Thoracic aorta (tissue), 2 donors: ENCODE measurements at regions not wholly inside any gene's neighbourhood (a gene's known extent, or its start where the extent isn't known, plus 50 kb on each side); places are given as distances from the start of the nearest gene placed in this dataset.

Source experiments
- ATAC-seq: fragments of 150-250 bp; one replicate; pipeline ENCODE4 v1.8.0; 2017; ENCODE audit warnings: low read depth; ENCODE audit not compliant: insufficient number of reproducible peaks, low FRiP score
- DNase-seq: peaks from one replicate; pipeline ENCODE4 v3.0.0-alpha.2; 2020; ENCODE audit warnings: low spot score
- H3K27ac ChIP-seq, 2 donors: fragments of 200-600 bp; sonication (generic); 1 replicate in 1 of 2; 2 replicates in 1 of 2; pipeline ENCODE4 v1.5.1; 2016; ENCODE audit warnings: mild to moderate bottlenecking in 2 of 2, moderate library complexity in 2 of 2
- H3K27me3 ChIP-seq: fragments of 200-600 bp; sonication (generic); replicated peaks from 2 replicates; pipeline ENCODE4 v1.6.0; 2016; ENCODE audit warnings: mild to moderate bottlenecking; ENCODE audit not compliant: insufficient read depth
- H3K36me3 ChIP-seq: fragments of 200-600 bp; sonication (generic); one replicate; pipeline ENCODE4 v1.5.1; 2016
- H3K4me1 ChIP-seq, 2 donors: fragments of 200-600 bp; sonication (generic); 1 replicate in 1 of 2; 2 replicates in 1 of 2; pipeline versions ENCODE4 v1.5.1 to v1.6.0; 2016; ENCODE audit warnings: low read depth in 2 of 2, mild to moderate bottlenecking in 1 of 2; ENCODE audit not compliant: control insufficient read depth in 1 of 2
- H3K4me3 ChIP-seq: fragments of 200-600 bp; sonication (generic); 2 replicates; pipeline ENCODE4 v1.5.1; 2016; ENCODE audit warnings: mild to moderate bottlenecking
- H3K9me3 ChIP-seq: fragments of 200-600 bp; sonication (generic); 2 replicates; pipeline ENCODE4 v1.5.1; 2016
- CTCF ChIP-seq: fragments of 200-600 bp; sonication (generic); IDR thresholded peaks from one replicate; pipeline ENCODE4 v1.5.1; 2019; ENCODE audit warnings: antibody characterized with exemption

GRCh38 chr18:64271975-64272659 is 123.2 kb upstream of the LINC00305 start:
- no peak for TF ChIP-seq CTCF
- H3K27me3 ChIP-seq, result no peaks in the 10 kb centered on the region
- no peak for DNase-seq
- no peaks in the 10 kb centered on the region for H3K36me3 ChIP-seq
- no peaks in the 10 kb centered on the region for H3K9me3 ChIP-seq
- no peaks in the 10 kb centered on the region for H3K4me1 ChIP-seq
- no peak for ATAC-seq
- no peak overlapping the region for H3K27ac ChIP-seq
- no peak overlapping the region for H3K4me3 ChIP-seq

DNA sequence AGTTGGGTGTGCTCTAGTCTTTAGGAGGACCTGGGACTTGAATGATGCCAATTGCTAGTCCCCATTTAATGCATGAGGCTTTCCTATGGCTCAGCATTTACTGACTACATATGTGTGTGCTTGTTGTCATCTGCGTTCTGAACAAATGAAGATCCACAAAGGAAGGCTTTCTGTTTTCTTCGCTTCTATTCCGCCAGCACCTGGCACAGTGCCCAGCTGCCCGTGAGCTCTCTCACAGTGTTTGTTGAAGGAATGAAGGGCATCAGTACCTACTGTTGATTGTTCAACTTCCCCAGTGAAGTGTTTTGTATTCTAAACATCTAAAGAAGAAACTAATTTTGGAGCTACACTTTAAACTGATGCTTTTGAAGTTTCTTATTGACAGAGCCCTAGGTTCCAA is 122.4 kb upstream of the LINC00305 start:
- Histone ChIP-seq H3K36me3 (no peaks in the 10 kb centered on the region), H3K27me3 (no peaks in the 10 kb centered on the region), H3K4me1 (no peaks in the 10 kb centered on the region), H3K4me3 (no peak overlapping the region), H3K27ac (no peak overlapping the region), H3K9me3 (no peaks in the 10 kb centered on the region)
- ATAC-seq (no peak), DNase-seq (no peak)
- TF ChIP-seq CTCF, result no peak

- H3K4me1 ChIP-seq, result no peaks in the 10 kb centered on the region
- no peaks in the 10 kb centered on the region for H3K36me3 ChIP-seq
- no peak for ATAC-seq
- no peaks in the 10 kb centered on the region for H3K27me3 ChIP-seq
- no peaks in the 10 kb centered on the region for H3K9me3 ChIP-seq
- DNase-seq, result no peak
- no peak overlapping the region for H3K27ac ChIP-seq
- no peak for TF ChIP-seq CTCF
- no peak overlapping the region for H3K4me3 ChIP-seq
Observed at GRCh38 chr18:64270608-64271007, 121.7 kb upstream of the LINC00305 start.

- Histone ChIP-seq H3K9me3 (no peaks in the 10 kb centered on the region), H3K4me3 (no peak overlapping the region), H3K27ac (no peak overlapping the region), H3K27me3 (no peaks in the 10 kb centered on the region), H3K36me3 (no peaks in the 10 kb centered on the region), H3K4me1 (no peaks in the 10 kb centered on the region)
- DNase-seq (no peak), ATAC-seq (no peak)
- TF ChIP-seq CTCF, result no peak
Observed at GRCh38 chr18:64270121-64270520, 121.2 kb upstream of the LINC00305 start.

GRCh38 chr18:64264171-64264570 is 115.3 kb upstream of the LINC00305 start:
- no peak for DNase-seq
- TF ChIP-seq CTCF, result no peak
- no peak overlapping the region for H3K27ac ChIP-seq

More at GRCh38 chr18:64264171-64264570, 115.3 kb upstream of the LINC00305 start:
- Histone ChIP-seq H3K36me3 (no peaks in the 10 kb centered on the region), H3K9me3 (no peaks in the 10 kb centered on the region), H3K27me3 (no peaks in the 10 kb centered on the region), H3K4me1 (no peaks in the 10 kb centered on the region), H3K4me3 (no peak overlapping the region)
- ATAC-seq, result no peak
